ENCODE measurements at regions not wholly inside any gene's neighbourhood (a gene's known extent, or its start where the extent isn't known, plus 50 kb on each side); places are given as distances from the start of the nearest gene placed in this dataset.
"Not testable (repeated sequence)": the region's sequence is repeated elsewhere in the genome, so short reads cannot be mapped to it uniquely, and the experiment has no call there.

DNA sequence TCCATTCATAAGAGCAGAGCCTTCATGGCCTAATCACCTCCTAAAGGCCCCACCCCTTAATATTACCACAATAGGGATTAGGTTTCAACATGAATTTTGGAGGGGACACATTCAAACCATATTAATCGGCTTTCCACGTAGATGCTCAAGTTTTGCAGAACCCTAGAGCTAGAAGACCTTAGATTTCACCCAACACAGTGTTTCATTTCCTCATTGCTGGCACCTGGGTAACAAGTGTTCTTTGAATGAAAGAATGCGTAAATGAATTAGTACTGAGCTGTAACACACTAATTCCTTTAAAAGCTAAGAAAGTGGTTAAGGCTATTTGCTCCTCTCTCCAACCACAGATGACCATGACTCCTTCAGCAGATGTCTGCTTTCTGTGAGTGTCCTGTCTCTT is 252.5 kb downstream of the SMAD2 start:
- no peak for DNase-seq (ENCODE audit: low read depth)

DNA sequence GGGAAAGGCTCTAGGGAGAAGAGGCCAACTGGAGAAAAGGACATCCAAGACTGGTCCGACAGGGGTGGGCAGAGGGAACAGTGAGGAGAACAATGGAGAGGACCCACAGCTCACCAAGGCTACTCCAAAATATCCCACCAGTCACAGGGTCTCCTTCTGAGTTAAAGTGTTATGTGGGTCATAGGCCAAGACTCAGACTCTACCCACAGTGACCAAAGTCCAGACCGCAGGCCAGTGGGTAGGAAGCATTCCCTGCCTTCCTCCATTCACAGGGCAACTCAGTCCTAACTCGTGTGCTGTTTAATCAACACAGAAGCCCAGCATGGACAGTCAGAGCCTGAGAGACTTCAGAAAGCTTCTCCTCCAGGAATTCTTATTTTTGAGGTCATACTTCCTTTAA is 260.6 kb downstream of the SMAD2 start:
- no peak for DNase-seq (ENCODE audit: low read depth)

DNA sequence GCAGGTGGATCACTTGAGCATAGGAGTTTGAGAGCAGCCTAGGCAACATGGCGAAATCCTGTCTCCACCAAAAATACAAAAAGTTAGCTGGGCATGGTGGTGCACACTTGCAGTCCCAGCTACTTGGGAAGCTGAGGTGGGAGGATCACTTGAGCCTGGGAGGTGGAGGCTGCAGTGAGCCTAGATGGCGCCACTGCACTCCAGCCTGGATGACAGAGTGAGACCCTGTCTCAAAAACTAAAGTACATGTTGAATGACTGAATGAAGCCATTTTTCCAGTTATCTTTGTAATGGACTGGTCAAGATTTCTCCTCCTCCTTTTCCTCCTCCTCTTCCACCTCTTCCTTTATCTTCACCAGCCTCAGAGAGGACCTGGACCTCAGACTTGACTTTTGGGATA is 272.0 kb downstream of the SMAD2 start:
- DNase-seq (ENCODE audit: low read depth), result no peak

DNA sequence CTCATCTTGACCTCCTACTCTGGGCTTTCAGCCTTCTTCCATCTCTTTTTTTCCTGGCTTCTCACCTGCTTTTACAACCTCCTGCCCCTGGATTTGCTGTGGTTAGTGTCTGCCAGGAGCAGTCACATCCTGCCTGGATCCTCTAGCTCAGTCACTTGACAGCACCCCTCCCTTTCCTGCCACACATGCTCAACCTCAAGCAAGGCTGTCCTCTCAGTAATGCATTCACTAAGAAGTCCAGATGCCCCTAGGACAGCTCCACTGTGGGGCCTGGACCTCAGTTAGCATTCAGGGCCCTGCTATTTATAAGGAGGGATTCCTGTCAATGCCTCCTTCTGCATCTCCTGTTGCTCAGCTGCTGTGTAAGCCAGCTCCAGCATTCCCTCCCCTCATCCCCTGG is 275.5 kb downstream of the SMAD2 start:
- no peak for DNase-seq (ENCODE audit: low read depth)

DNA sequence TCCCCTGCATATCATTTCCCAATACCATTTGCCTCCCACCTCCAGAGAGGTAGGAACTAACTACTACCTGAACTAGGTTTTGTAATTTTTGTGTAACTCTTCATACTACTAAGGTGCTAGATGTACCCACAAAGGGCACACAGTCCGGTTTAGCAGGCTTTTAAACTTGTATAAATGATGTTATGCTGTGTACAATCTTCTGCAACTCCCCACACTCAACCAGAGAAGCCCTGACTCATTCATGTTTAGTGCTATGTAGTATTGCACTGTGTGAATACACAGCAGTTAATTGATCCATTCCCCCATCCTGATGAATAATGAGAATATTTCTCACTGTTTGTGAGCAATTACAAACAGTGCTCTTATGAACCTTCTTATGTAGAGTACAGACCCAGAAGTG is 285.6 kb downstream of the SMAD2 start:
- DNase-seq (ENCODE audit: low read depth), result no peak

DNA sequence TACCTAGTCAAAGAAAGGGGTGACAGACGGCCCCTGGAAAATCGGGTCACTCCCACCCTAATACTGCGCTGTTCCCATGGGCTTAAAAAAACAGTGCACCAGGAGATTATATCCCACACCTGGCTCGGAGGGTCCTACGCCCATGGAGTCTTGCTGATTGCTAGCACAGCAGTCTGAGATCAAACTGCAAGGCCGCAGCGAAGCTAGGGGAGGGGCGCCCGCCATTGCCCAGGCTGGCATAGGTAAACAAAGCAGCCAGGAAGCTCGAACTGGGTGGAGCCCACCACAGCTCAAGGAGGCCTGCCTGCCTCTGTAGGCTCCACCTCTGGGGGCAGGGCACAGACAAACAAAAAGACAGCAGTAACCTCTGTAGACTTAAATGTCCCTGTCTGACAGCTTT is 292.9 kb downstream of the SMAD2 start:
- not testable (repeated sequence) for DNase-seq (ENCODE audit: low read depth)

DNA sequence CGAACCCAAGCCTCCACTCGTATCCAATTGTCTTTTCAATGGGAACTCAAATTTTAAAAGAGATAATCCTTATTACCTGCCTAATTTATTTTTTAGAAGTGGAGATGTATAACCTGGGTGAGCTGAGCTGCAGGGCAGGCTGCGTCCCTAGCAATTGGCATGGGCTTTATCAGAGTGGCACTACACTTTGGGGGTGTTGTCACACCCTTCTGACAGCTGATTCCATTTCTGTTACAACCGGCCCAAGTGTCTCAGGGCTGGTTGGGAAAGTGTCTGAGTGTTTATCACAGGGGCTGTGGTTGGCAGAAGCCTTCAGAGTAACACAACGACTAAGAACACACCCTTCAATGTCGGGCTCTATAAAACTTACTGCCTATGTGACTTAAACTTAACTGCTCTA is 295.0 kb downstream of the SMAD2 start:
- DNase-seq (ENCODE audit: low read depth), result no peak

DNA sequence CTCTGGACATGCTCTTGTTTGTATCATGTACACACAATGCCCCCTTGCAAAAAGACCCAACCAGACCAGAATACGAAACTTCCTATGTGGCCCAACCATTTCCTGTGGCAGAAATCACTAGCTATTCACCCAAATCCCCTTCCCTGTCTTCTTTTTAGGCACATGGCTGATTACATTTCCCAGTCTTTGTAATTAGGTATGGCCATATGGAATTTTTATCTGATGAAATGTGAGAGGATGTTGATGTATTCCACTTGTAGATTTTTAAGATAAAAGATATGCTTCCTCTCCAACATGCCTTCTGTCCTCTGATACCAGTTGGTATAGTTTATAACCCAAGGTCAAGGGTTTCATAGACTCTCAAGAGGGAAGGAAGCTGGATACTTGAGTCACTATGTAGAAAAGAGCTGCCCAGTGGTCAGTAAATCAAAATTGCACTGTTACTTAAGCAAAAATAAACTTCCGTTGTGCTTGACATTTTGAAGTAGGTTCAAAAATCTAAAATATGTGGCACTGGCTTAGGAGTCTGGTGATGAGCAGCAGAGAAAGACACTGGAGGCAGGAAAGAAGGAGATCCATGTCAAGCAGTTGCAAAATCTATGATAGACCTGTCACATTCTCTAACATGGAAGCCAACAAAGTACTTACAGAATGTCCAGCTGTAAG is 297.4 kb downstream of the SMAD2 start:
- DNase-seq (ENCODE audit: low read depth), result no peak

DNA sequence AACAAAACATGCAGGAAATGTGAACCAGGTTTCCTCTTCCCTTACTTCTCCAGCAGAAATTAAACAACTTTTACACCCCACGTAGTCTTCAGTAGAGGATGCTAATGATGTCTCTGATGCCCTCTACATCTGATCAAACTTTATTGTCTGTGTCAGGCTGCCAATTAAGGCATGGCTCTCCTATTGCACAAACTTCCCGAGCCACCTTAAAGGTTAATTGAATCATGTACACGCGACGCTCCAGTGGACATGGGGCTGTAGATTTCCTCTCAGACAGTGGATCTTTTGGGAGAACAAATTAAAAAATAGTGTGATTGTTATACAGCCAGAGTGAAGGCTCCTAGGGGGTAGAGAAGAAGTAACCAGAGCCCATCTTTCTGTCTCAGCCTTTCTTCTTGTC is 301.6 kb downstream of the SMAD2 start:
- DNase-seq (ENCODE audit: low read depth), result no peak

DNA sequence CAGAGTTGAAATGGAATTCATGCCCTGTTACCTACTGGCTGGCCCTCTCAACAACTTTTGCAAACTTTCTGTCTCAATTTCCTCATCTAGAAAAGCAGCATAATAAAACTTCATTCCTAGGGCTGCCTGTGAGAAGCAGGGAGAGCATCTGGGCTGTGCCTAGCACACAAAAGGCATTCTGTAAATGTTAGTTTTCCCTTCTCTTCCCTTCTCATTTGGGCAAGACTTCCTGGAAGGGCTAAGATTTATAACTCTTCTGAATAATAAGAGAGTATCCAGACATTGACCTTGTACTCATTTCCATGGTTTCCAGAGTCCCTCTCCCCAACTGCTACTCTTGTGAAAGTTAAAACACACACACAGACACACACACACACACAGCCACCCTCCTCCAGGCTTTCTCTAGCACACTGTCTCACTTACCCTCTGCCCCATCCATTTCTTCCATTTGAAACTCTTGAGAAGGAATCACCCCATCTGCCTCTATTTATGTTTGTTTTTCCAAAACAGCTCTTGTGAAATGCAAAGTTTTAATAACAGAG is 302.1 kb downstream of the SMAD2 start:
- DNase-seq (ENCODE audit: low read depth), result no peak

DNA sequence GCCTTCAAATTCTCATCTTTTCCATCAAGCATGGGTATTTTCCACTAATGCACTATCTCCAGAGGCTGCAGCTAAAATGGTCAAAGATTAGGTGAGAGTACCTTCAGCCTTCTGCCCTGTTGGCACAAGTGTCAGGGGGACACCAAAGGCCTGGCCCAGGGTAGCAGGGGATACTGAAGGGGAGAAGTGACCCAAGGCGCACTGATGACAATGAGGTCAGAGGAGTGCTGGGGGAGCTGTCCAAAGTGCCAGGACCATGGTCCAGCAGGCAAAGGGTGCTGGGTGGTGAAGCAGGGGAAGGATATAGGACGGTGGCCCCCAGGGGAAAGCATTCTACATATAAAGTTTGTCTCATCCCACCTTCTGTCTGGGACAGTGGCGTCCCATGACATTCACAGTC is 303.4 kb downstream of the SMAD2 start:
- no peak for DNase-seq (ENCODE audit: low read depth)

DNA sequence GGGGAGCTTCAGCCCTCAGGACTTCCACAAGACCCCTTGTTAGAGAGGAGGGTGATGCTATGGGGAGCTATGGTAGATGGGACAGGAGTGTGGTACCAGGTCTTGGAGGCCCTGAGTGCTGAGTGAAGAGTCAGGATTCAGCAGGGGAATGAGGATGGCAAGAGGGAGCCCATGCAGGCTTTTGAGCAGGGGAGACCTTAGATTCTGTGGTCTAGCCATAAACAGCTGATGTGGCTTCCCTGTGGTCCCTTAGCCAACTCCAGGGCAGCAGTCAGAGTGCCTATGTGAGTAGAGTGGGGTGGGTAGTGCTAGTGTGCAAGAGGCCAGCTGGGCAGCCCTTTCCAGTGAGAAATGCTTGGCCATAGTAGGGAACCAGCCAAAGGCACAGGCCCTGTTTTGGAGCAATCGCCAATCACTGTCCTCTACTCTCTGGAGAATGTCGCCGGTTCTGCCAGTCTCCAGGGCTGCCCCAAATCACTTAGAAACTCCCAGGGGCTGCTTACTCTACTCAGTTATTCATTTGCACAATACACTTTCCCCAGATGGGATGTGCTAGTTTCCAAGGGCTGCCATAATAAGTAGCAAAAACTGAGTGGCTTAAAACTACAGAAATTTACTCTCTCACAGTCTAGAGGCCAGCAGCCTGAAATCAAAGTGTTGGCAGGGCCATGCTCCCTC is 310.5 kb downstream of the SMAD2 start:
- no peak for DNase-seq (ENCODE audit: low read depth)

DNA sequence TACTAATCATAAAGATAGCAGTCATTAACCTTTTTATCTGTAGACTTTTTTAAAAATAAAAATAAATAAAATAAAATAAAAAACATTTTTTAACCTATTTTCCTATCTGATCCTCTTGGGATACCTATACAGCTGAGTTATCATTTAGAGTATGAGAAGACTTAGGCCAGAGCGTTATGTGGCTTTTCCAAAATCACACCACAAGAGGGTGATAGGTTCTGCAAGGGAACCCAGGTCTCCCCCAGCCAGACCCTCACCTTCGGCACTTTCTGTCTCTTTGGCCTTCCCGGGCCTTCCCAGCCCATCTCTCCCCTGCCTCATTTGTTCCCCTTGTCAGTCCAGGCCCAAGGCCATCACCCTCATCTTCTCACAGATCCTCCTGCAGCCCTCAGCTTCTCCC is 311.7 kb downstream of the SMAD2 start:
- DNase-seq (ENCODE audit: low read depth), result no peak

DNA sequence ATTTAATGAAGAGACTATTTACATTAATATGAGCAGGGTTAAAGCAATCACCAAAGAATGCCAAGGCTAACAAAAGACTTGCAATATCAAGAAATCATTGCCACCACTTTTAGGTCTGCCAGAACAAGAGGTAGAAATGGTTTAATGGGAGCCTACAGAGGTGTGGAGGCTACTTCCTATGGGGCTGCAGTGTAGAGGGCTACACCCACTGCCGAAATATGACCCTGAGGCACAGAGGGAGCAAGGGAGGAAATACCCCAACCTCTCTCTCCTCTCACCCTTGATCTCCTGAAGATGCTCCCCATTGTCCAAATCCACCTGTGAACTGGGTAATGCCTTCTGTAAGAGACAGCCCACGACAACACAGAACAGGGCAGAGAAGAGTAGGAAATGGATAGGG is 315.4 kb downstream of the SMAD2 start:
- DNase-seq (ENCODE audit: low read depth), result no peak

DNA sequence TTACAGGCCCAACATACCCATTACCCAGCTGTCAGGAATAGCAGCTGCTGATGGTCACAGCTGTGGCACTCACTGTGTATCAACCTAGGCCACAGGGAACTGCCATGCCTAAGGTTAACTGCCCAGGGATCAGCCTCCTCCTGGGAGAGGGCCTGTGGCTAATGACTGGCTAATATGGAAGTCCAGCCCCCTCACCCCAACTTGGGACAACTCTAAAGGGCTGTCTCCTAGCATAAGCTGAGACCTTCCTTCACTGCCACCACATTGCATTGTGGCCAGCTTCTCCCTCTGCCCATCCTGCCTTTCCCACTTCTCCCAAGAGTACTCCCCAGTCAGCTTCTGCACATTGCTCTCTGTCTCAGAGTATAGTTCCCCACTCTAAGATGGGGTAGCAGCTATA is 316.5 kb downstream of the SMAD2 start:
- DNase-seq (ENCODE audit: low read depth), result no peak

DNA sequence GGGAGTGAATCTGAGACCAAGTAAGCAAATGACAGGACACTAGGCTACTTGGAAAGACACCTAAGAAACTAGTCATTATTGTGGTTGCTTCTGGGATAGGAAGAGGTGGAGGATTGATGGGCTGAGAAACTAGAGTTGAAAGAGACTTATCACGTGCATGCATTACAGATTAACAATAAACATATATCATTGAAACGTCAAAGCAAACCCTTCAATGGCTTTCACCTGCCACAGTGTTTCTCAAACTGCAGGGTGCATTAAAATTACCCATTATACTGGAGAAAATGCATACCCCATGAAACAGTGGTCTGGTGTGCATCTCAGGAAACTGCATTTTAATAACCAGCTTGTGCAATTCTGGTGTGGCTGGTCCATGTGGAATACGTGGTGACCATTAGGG is 318.8 kb downstream of the SMAD2 start:
- DNase-seq (ENCODE audit: low read depth), result no peak

DNA sequence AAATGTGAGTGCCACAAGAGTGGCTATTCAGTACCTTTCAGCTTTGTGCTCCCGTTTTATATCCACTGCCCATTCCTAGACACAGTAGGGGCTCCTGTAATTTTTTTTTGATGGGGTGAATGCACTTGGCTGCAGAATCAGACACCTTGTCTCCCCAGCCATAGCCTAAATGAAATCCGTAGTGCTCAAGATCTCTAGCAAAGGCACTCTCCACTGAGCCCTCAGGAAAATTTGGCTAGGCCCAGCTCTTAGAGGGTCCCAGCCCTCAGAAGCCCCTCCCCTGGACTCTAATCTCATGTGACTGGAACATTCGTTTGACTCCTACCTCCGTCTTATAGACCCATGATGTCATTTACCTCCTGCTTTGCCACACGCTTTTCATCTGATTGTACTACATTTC is 323.9 kb downstream of the SMAD2 start:
- DNase-seq (ENCODE audit: low read depth), result no peak

DNA sequence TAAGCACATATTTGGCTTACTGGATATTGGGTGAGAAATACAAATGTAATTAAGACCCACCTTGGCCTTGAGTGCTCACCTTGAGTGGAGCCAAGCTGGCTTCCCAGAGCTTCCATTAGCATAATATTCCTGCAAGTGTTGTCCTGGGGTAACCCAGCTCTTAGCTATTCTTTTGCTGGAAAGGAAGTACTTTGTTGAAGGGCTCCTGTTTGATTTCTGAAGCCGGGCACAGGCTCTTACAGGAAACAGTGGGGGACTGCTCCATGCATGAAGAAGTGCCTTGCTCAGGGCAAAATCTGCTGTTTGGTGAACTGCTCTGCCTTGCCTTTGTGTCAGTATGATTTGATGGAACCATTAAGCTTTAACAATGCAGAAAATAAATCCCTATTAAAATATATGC is 325.4 kb downstream of the SMAD2 start:
- DNase-seq (ENCODE audit: low read depth), result no peak

DNA sequence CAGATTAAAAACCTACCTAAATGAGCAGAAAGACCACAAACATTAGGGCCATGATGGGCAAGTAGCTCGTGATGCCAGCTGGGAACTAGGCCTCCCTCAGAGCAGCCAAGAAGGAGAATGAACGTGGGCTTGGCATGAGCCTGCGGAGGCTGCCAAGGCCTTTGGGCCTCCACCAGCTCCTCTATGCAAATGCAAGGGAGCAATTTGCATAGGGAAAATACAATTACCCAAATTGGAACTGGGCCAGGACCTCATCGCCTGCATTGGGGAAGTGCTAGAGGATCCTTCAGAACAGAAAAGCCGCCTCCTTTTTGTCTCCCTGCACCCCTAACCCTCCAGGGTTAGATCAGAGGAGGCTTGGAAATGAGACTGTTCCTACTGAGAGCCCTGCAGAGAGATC is 326.4 kb downstream of the SMAD2 start:
- DNase-seq (ENCODE audit: low read depth), result no peak

DNA sequence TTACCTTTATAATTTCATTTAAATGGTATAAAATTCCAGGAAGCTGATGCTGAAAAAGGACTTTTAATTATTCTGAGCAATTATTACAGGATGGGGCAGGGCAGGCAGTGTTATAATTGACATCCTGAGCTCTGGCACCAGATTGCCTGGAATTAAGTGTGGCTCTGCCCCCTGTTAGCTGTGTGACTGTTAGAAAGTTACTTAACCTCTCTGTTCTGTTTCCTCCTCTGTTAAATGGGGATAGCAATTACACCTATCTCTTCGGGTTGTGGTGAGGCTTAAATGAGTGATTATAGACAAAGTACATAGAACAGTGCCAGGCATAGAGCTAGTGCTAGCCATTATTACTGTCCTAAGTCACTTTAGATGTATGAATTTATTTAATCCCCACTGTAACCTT is 327.3 kb downstream of the SMAD2 start:
- no peak for DNase-seq (ENCODE audit: low read depth)

DNA sequence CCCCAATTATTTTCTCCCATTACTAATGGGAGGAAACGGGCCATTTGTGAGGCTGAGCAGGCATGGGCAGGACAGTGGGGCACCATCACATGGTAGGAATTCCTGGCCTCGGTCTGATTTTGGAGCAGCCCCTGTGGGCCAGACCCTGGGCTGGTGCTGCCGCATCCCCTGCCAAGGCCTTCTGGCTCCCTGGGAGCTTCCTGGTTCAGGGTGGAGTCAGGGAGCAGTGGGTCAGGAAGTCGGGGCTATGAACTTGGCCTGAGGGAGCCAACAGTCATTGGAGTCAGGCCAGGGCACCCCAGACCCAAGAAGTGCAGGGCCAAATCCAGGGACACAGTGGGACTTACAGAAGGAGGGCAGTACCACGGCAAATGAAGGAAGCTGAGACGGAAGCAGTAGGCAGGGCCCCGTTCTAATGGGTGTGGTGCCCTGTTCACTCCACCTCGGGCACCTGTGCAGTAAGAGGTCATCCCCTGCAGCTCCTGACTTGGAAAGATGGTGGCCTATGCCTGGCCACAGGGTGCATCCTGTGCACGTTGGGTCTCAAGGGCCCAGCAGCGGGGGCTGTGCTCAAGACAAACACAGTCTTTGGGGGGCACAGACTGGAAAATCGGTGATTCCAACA is 328.1 kb downstream of the SMAD2 start:
- no peak for DNase-seq (ENCODE audit: low read depth)

DNA sequence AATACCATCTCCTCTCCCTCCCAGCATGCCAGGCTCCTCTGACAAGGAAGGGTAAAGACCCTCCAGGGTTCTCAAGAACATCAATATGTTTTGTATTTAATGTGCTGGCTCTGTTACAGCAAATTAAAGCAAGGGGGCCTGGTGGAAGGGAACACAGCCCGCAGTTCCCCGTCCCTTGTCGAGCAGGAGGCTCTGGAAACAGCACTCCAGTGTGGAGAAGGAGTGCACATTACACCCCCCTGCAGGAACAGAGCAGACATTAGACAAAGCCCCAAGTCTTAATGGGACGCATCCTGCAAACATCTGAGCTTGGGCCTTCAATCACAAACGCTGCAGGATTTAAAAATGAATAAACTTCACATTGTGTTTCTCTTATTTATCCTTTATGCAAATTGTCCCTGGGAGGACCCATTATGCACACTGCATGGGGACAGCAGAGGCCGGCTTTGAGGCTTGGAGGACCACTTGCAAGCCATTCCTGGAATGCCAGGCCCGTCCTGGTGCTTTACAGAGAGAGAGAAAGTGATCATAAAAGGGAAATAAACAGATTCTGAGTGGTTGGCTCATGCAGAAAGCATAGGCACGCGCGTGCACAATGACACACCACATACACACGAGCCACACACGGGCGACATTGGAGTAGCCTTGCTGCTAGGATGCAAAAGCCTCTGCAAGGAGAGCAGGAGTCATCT is 328.7 kb downstream of the SMAD2 start:
- no peak for DNase-seq (ENCODE audit: low read depth)

Measured in GM04503 (cell line).